ENCODE measurements at regions not wholly inside any gene's neighbourhood (a gene's known extent, or its start where the extent isn't known, plus 50 kb on each side); places are given as distances from the start of the nearest gene placed in this dataset.

DNA sequence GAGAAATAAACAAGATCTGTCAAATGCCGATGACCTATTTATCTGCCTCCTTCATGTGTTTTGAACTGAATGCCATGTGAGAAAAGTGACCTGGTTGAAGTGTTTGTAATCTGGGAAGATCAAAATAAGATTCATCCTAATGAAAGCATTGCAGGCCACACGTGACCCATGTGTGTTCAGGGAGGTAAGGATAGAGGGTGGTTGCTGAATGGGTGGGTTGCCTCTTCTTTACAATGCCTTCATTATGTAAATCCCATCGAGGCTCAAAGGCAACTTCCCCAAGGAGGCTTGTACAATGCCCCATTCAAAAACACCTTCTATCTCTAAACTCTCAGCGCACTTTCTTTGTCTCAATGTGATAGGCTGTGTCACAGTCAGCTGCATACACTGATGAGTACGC is 273.1 kb downstream of the LRATD1 start:
- H2AK5ac ChIP-seq (ENCODE audit: low read length, severe bottlenecking) = no peak overlapping the region
- H2AFZ ChIP-seq (ENCODE audit: low read depth, low read length) = no peak overlapping the region
- no peak overlapping the region for H2BK15ac ChIP-seq (ENCODE audit: low read depth, poor library complexity, severe bottlenecking)
- no peak overlapping the region for H3K4me2 ChIP-seq (ENCODE audit: low read length, poor library complexity, severe bottlenecking)
- H2BK12ac ChIP-seq (ENCODE audit: low read length in 2 of 2) = no peak overlapping the region
- no peaks in the 10 kb centered on the region for H3K9me3 ChIP-seq (ENCODE audit: control insufficient read depth, low read length)
- H3K14ac ChIP-seq (ENCODE audit: low read length in 2 of 2) = no peak overlapping the region
- H4K8ac ChIP-seq (ENCODE audit: low read length) = no peak overlapping the region
- no peaks in the 10 kb centered on the region for H3K36me3 ChIP-seq (ENCODE audit: control insufficient read depth in 1 of 2, insufficient read depth in 2 of 2, low read depth in 1 of 2, low read length in 2 of 2)
- H4K91ac ChIP-seq (ENCODE audit: low read length) = no peak overlapping the region
- no peak overlapping the region for H2BK120ac ChIP-seq (ENCODE audit: low read depth, low read length)
- H3K4me3 ChIP-seq (ENCODE audit: insufficient read depth in 1 of 2, low read depth in 1 of 2, low read length in 2 of 2) = no peak overlapping the region
- no peaks in the 10 kb centered on the region for H3K27me3 ChIP-seq (ENCODE audit: control insufficient read depth in 1 of 2, insufficient read depth in 1 of 2, low read length in 2 of 2)
- no peak overlapping the region for H3K27ac ChIP-seq (ENCODE audit: low read length, poor library complexity, severe bottlenecking)
- no peak overlapping the region for H3K9ac ChIP-seq (ENCODE audit: low read length)
- no peak for DNase-seq
- no peaks in the 10 kb centered on the region for H3K79me1 ChIP-seq (replicated peaks; ENCODE audit: low read length, poor library complexity, severe bottlenecking)
- H3K18ac ChIP-seq (ENCODE audit: low read depth in 1 of 2, low read length in 2 of 2) = no peak overlapping the region
- H3K4me1 ChIP-seq (ENCODE audit: control insufficient read depth, insufficient read depth, low read depth, low read length) = no peaks in the 10 kb centered on the region
- H2BK5ac ChIP-seq (ENCODE audit: low read depth, low read length, poor library complexity, severe bottlenecking) = no peak overlapping the region
- no peak overlapping the region for H3K4ac ChIP-seq (ENCODE audit: low read depth in 1 of 2, low read length in 2 of 2)
- 74% methylated on average over 5 of the region's 5 CpGs for WGBS
- no peak overlapping the region for H3K23ac ChIP-seq (ENCODE audit: low read length in 2 of 2)

DNA sequence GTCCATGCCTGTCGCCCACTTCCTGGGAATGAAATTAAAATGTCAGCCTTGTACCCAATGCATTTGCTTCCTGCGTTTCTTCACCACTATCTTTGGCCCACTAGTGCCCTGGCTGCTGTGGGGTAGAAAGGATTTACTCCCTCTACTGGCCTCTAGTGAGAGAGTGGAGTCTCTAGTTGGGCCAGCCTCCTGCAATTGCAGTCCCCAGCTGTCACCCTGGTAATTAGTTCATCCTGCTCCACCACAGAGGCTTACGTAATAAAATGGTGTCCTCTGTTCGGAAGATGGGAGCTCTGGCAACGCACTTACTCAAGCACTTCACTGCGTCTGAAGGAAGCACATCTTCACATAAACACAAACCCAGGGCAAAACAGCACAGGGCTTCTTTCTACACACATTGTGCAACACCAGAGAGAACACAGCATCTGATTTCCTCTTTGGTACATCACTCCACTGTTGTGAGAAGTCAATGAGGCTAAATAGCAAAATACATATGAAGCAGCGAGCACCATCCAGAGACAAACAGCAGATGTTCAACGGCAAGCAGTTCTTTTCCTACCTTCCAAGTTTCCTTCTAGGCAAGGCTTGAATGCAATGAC is 274.6 kb downstream of the LRATD1 start:
- no peak overlapping the region for H3K4ac ChIP-seq (ENCODE audit: low read depth in 1 of 2, low read length in 2 of 2)
- WGBS = 54% methylated on average over 8 of the region's 8 CpGs

DNA sequence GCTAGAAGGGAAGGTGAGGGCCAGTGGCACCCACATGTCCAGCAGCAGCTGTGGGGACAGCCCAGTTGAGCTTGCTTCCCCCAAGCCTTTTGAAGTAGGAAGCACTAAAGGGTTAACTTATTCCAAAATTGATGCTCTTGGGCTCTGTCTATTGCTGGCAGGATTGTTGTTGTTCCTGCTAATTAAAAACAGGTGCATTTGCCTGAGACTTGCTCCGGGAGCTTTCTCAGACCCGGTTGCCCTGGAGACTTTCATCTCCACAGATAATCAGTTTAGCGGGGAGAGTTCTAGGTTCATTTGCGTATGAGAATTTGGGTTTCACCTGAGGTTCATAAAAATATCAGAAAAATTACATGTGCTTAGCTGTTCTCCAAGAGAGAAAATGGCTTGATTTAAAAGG is 277.3 kb downstream of the LRATD1 start:
- Histone ChIP-seq H3K9me3 (ENCODE audit: control insufficient read depth, low read length) (no peaks in the 10 kb centered on the region), H3K23ac (ENCODE audit: low read length in 2 of 2) (no peak overlapping the region), H3K14ac (ENCODE audit: low read length in 2 of 2) (no peak overlapping the region), H4K91ac (ENCODE audit: low read length) (no peak overlapping the region), H4K8ac (ENCODE audit: low read length) (no peak overlapping the region), H2AFZ (ENCODE audit: low read depth, low read length) (no peak overlapping the region), H3K27ac (ENCODE audit: low read length, poor library complexity, severe bottlenecking) (no peak overlapping the region), H2AK5ac (ENCODE audit: low read length, severe bottlenecking) (no peak overlapping the region), H3K18ac (ENCODE audit: low read depth in 1 of 2, low read length in 2 of 2) (no peak overlapping the region), H3K4me3 (ENCODE audit: insufficient read depth in 1 of 2, low read depth in 1 of 2, low read length in 2 of 2) (no peak overlapping the region), H2BK15ac (ENCODE audit: low read depth, poor library complexity, severe bottlenecking) (no peak overlapping the region), H3K36me3 (ENCODE audit: control insufficient read depth in 1 of 2, insufficient read depth in 2 of 2, low read depth in 1 of 2, low read length in 2 of 2) (no peaks in the 10 kb centered on the region), H3K9ac (ENCODE audit: low read length) (no peak overlapping the region), H3K4me1 (ENCODE audit: control insufficient read depth, insufficient read depth, low read depth, low read length) (no peaks in the 10 kb centered on the region), H2BK12ac (ENCODE audit: low read length in 2 of 2) (no peak overlapping the region), H3K27me3 (ENCODE audit: control insufficient read depth in 1 of 2, insufficient read depth in 1 of 2, low read length in 2 of 2) (no peaks in the 10 kb centered on the region), H2BK120ac (ENCODE audit: low read depth, low read length) (no peak overlapping the region), H3K79me1 (replicated peaks; ENCODE audit: low read length, poor library complexity, severe bottlenecking) (no peaks in the 10 kb centered on the region), H2BK5ac (ENCODE audit: low read depth, low read length, poor library complexity, severe bottlenecking) (no peak overlapping the region), H3K4ac (ENCODE audit: low read depth in 1 of 2, low read length in 2 of 2) (no peak overlapping the region), H3K4me2 (ENCODE audit: low read length, poor library complexity, severe bottlenecking) (no peak overlapping the region)
- WGBS = 68% methylated on average over 4 of the region's 4 CpGs
- no peak for DNase-seq

More for the DNA sequence above, 274.6 kb downstream of the LRATD1 start:
- H4K8ac ChIP-seq (ENCODE audit: low read length) = no peak overlapping the region
- H2AK5ac ChIP-seq (ENCODE audit: low read length, severe bottlenecking) = no peak overlapping the region
- no peak for DNase-seq
- no peak overlapping the region for H2BK5ac ChIP-seq (ENCODE audit: low read depth, low read length, poor library complexity, severe bottlenecking)
- no peaks in the 10 kb centered on the region for H3K36me3 ChIP-seq (ENCODE audit: control insufficient read depth in 1 of 2, insufficient read depth in 2 of 2, low read depth in 1 of 2, low read length in 2 of 2)
- H3K9ac ChIP-seq (ENCODE audit: low read length) = no peak overlapping the region
- no peak overlapping the region for H3K27ac ChIP-seq (ENCODE audit: low read length, poor library complexity, severe bottlenecking)
- no peak overlapping the region for H2BK15ac ChIP-seq (ENCODE audit: low read depth, poor library complexity, severe bottlenecking)
- H3K4me2 ChIP-seq (ENCODE audit: low read length, poor library complexity, severe bottlenecking) = no peak overlapping the region
- no peak overlapping the region for H3K18ac ChIP-seq (ENCODE audit: low read depth in 1 of 2, low read length in 2 of 2)
- H4K91ac ChIP-seq (ENCODE audit: low read length) = no peak overlapping the region
- no peaks in the 10 kb centered on the region for H3K4me1 ChIP-seq (ENCODE audit: control insufficient read depth, insufficient read depth, low read depth, low read length)
- H3K4me3 ChIP-seq (ENCODE audit: insufficient read depth in 1 of 2, low read depth in 1 of 2, low read length in 2 of 2) = no peak overlapping the region
- no peak overlapping the region for H3K14ac ChIP-seq (ENCODE audit: low read length in 2 of 2)
- no peak overlapping the region for H2BK120ac ChIP-seq (ENCODE audit: low read depth, low read length)
- H2BK12ac ChIP-seq (ENCODE audit: low read length in 2 of 2) = no peak overlapping the region
- no peak overlapping the region for H3K23ac ChIP-seq (ENCODE audit: low read length in 2 of 2)
- H3K79me1 ChIP-seq (replicated peaks; ENCODE audit: low read length, poor library complexity, severe bottlenecking) = no peaks in the 10 kb centered on the region
- H3K9me3 ChIP-seq (ENCODE audit: control insufficient read depth, low read length) = no peaks in the 10 kb centered on the region
- H3K27me3 ChIP-seq (ENCODE audit: control insufficient read depth in 1 of 2, insufficient read depth in 1 of 2, low read length in 2 of 2) = no peaks in the 10 kb centered on the region
- no peak overlapping the region for H2AFZ ChIP-seq (ENCODE audit: low read depth, low read length)

DNA sequence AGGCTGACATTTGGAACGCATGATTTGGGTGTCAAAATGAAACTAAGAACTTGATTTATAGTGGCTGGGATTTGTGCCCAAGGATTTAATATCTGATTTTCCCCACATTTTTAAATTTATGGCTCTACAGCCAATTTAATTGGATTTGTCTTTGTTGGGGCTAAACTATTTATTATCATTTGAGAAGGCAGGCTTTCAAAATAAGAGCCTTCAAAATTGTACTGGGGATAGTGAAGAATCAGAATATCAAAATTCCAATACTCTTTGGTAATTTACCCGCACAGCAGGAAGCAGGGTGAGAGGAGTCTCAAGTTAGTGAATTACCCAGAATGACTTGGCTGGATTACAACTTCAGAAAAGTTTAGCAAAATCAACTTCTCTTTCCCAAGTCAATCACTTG is 278.1 kb downstream of the LRATD1 start:
- no peak for DNase-seq
- Histone ChIP-seq H3K79me1 (replicated peaks; ENCODE audit: low read length, poor library complexity, severe bottlenecking) (no peaks in the 10 kb centered on the region), H3K18ac (ENCODE audit: low read depth in 1 of 2, low read length in 2 of 2) (no peak overlapping the region), H4K91ac (ENCODE audit: low read length) (no peak overlapping the region), H3K9ac (ENCODE audit: low read length) (no peak overlapping the region), H2AK5ac (ENCODE audit: low read length, severe bottlenecking) (no peak overlapping the region), H3K27me3 (ENCODE audit: control insufficient read depth in 1 of 2, insufficient read depth in 1 of 2, low read length in 2 of 2) (no peaks in the 10 kb centered on the region), H2BK120ac (ENCODE audit: low read depth, low read length) (no peak overlapping the region), H3K4ac (ENCODE audit: low read depth in 1 of 2, low read length in 2 of 2) (no peak overlapping the region), H3K23ac (ENCODE audit: low read length in 2 of 2) (no peak overlapping the region), H4K8ac (ENCODE audit: low read length) (no peak overlapping the region), H3K4me1 (ENCODE audit: control insufficient read depth, insufficient read depth, low read depth, low read length) (no peaks in the 10 kb centered on the region), H2BK12ac (ENCODE audit: low read length in 2 of 2) (no peak overlapping the region), H3K36me3 (ENCODE audit: control insufficient read depth in 1 of 2, insufficient read depth in 2 of 2, low read depth in 1 of 2, low read length in 2 of 2) (no peaks in the 10 kb centered on the region), H2BK15ac (ENCODE audit: low read depth, poor library complexity, severe bottlenecking) (no peak overlapping the region), H3K4me3 (ENCODE audit: insufficient read depth in 1 of 2, low read depth in 1 of 2, low read length in 2 of 2) (no peak overlapping the region), H3K14ac (ENCODE audit: low read length in 2 of 2) (no peak overlapping the region), H3K9me3 (ENCODE audit: control insufficient read depth, low read length) (no peaks in the 10 kb centered on the region), H3K27ac (ENCODE audit: low read length, poor library complexity, severe bottlenecking) (no peak overlapping the region), H2AFZ (ENCODE audit: low read depth, low read length) (no peak overlapping the region), H3K4me2 (ENCODE audit: low read length, poor library complexity, severe bottlenecking) (no peak overlapping the region), H2BK5ac (ENCODE audit: low read depth, low read length, poor library complexity, severe bottlenecking) (no peak overlapping the region)
- 74% methylated on average over 1 of the region's 2 CpGs for WGBS

Data from mesenchymal stem cell (in vitro differentiated cells and primary cell).